ENCODE measurements at regions not wholly inside any gene's neighbourhood (a gene's known extent, or its start where the extent isn't known, plus 50 kb on each side); places are given as distances from the start of the nearest gene placed in this dataset.

DNA sequence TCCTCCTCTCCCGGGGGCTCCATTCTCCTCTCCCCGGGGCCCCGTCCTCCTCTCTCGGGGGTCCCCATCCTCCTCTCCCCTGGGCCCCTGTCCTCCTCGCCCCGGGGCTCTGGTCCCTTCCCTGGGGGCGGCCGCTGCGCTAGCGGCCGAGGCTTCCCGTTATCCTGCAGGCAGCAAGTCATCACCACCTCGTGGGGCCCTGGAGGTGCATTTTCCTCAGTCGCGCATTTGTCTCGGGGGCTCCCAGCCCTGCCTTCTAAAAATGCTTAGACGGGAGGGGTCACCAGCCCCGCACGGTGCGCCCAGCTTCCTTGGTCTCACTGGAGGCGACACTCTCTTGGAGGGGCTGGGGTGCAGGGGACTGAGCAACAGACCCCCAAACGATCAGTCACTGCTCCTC lies 216.5 kb downstream of the QKI start:
- TF ChIP-seq, protein P1, sequence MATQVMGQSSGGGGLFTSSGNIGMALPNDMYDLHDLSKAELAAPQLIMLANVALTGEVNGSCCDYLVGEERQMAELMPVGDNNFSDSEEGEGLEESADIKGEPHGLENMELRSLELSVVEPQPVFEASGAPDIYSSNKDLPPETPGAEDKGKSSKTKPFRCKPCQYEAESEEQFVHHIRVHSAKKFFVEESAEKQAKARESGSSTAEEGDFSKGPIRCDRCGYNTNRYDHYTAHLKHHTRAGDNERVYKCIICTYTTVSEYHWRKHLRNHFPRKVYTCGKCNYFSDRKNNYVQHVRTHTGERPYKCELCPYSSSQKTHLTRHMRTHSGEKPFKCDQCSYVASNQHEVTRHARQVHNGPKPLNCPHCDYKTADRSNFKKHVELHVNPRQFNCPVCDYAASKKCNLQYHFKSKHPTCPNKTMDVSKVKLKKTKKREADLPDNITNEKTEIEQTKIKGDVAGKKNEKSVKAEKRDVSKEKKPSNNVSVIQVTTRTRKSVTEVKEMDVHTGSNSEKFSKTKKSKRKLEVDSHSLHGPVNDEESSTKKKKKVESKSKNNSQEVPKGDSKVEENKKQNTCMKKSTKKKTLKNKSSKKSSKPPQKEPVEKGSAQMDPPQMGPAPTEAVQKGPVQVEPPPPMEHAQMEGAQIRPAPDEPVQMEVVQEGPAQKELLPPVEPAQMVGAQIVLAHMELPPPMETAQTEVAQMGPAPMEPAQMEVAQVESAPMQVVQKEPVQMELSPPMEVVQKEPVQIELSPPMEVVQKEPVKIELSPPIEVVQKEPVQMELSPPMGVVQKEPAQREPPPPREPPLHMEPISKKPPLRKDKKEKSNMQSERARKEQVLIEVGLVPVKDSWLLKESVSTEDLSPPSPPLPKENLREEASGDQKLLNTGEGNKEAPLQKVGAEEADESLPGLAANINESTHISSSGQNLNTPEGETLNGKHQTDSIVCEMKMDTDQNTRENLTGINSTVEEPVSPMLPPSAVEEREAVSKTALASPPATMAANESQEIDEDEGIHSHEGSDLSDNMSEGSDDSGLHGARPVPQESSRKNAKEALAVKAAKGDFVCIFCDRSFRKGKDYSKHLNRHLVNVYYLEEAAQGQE (IDR thresholded peaks at IDR 0.05; ENCODE audit: insufficient read depth in 1 of 2, low read depth in 2 of 2, low read length in 2 of 2) = no peak
- no peak for TF ChIP-seq POLR2AphosphoS5 (IDR thresholded peaks at IDR 0.05; ENCODE audit: low read depth, low read length)
